Stimulated activated CD8-positive, alpha-beta memory T cell treated with anti-CD3 and anti-CD28 coated beads, Interleukin-15, amount 100 ng/mL, for 24 hours (primary cell): ENCODE measurements at regions not wholly inside any gene's neighbourhood (a gene's known extent, or its start where the extent isn't known, plus 50 kb on each side); places are given as distances from the start of the nearest gene placed in this dataset.
"Not testable (repeated sequence)": the region's sequence is repeated elsewhere in the genome, so short reads cannot be mapped to it uniquely, and the experiment has no call there.

ENCODE experiments used
- DNase-seq: peaks from one replicate; pipeline ENCODE4 v3.0.0-alpha.2; 2020; ENCODE audit warnings: low read depth

GRCh38 chr4:82247629-82248028 is 126.2 kb downstream of the HNRNPD start:
- no peak for DNase-seq

GRCh38 chr4:82247171-82247570 is 126.6 kb downstream of the HNRNPD start:
- DNase-seq = no peak

GRCh38 chr4:82241534-82241933 is 132.3 kb downstream of the HNRNPD start:
- DNase-seq = no peak

- DNase-seq = no peak
Observed at GRCh38 chr4:82240410-82240809, 133.4 kb downstream of the HNRNPD start.

- not testable (repeated sequence) for DNase-seq
Observed at GRCh38 chr4:82237142-82237541, 136.6 kb downstream of the HNRNPD start.

- DNase-seq = no peak
Observed at GRCh38 chr4:82235346-82235745, 138.4 kb downstream of the HNRNPD start.

- DNase-seq = no peak
Observed at GRCh38 chr4:82232891-82233290, 140.9 kb downstream of the HNRNPD start.

GRCh38 chr4:82231806-82232205 is 142.0 kb downstream of the HNRNPD start:
- DNase-seq = no peak

GRCh38 chr4:82230306-82230705 is 143.5 kb downstream of the HNRNPD start:
- no peak for DNase-seq

- DNase-seq = no peak
Observed at GRCh38 chr4:82225030-82225429, 148.8 kb downstream of the HNRNPD start.

GRCh38 chr4:82223715-82224114 is 150.1 kb downstream of the HNRNPD start:
- DNase-seq = no peak

GRCh38 chr4:82219346-82219745 is 154.4 kb downstream of the HNRNPD start:
- no peak for DNase-seq

- DNase-seq = no peak
Observed at GRCh38 chr4:82217986-82218715, 155.6 kb downstream of the HNRNPD start.

GRCh38 chr4:82216219-82216618 is 157.6 kb downstream of the HNRNPD start:
- DNase-seq = no peak

GRCh38 chr4:82215800-82216199 is 158.0 kb downstream of the HNRNPD start:
- no peak for DNase-seq

GRCh38 chr4:82215039-82215438 is 158.8 kb downstream of the HNRNPD start:
- DNase-seq = no peak

- no peak for DNase-seq
Observed at GRCh38 chr4:82213485-82214417, 160.0 kb downstream of the HNRNPD start.

- DNase-seq = no peak
Observed at GRCh38 chr4:82201805-82202641, 171.8 kb downstream of the HNRNPD start.

- no peak for DNase-seq
Observed at GRCh38 chr4:82201303-82201702, 172.5 kb downstream of the HNRNPD start.

GRCh38 chr4:82200046-82200445 is 173.7 kb downstream of the HNRNPD start:
- no peak for DNase-seq

GRCh38 chr4:82194329-82194728 is 179.5 kb downstream of the HNRNPD start:
- DNase-seq = no peak

GRCh38 chr4:82192017-82192673 is 181.6 kb downstream of the HNRNPD start:
- DNase-seq = no peak
